ENCODE measurements at regions not wholly inside any gene's neighbourhood (a gene's known extent, or its start where the extent isn't known, plus 50 kb on each side); places are given as distances from the start of the nearest gene placed in this dataset.
A peak's percentile ranks its signal among the peaks of the same experiment; 100 is the strongest.
"Not testable (repeated sequence)": the region's sequence is repeated elsewhere in the genome, so short reads cannot be mapped to it uniquely, and the experiment has no call there.

DNA sequence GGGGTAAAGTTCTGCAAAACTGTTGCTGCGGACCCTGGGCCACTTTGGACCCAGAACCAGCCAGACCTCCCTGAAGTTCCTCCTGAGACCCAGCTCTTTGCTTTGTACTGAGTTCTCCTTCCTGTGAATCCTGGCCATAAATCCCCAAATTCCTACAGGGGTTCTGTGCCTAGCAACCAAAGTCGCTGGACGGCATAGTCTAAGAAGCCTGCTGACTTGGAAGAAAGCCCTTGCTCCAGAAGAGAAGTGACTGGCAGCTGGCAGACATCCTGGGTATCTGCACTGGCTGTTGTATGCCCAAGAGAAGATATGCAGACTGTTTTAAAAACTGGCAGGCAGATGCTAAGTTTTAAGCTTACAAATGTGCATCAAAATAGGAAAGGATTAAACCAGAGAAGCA is 99.9 kb upstream of the SLC24A4 start:
- DNase-seq, result no peak

DNA sequence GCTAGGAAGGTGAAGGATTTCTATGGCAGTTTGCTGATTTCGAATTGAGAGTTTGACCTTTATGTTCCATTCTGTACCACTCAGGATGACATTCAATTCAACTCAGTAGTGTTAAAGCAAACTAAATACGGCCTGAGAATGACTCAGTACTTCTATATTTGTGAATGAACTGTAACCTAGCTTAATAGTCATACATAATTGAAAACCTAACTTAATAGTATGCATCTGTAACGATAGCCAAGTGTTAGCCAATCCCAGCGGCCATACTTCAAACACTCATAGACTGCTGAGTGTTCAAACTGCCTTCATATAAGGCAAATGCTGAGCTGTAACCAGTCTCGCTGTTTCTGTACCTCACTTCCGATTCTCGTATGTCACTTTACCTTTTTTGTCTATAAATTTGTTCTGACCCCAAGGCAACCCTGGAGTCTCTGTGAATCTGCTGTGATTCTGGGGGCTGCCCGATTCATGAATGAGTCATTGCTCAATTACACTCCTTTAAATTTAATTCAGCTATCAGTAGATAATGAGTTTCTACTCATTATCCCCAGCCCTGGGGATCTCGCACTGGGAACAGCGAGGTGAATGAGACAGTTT is 98.5 kb upstream of the SLC24A4 start:
- DNase-seq, result peak; percentile 15

DNA sequence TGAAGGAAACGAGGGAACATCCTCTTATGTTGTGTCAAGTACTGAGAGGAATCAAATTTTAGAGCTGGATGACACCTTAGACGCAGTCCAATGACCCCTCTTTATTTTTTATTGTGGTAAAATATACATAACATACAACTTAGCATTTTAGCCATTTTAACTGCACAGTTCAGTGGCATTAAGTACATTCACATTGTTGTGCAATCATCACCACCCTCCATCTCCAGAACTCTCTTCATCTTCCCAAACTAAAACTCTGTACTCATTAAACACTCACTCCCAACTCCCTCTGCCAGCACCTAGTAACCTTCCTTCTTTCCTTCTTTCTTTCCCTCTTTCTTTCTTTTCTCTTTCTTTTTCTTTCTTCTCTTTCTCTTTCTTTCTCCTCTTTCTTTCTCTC is 97.2 kb upstream of the SLC24A4 start:
- no peak for DNase-seq

DNA sequence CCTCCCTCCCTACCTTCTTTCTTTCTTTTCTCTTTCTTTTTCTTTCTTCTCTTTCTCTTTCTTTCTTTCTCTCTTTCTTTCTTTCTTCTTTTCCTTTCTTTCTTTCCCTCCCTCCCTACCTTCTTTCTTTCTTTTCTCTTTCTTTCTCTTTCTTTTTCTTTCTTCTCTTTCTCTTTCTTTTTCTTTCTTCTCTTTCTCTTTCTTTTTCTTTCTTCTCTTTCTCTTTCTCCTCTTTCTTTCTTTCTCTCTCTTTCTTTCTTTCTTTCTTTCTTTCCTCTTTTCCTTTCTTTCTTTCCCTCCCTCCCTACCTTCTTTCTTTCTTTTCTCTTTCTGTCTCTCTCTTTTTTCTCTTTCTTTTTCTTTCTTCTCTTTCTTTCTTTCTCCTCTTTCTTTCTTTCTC is 96.8 kb upstream of the SLC24A4 start:
- not testable (repeated sequence) for DNase-seq

DNA sequence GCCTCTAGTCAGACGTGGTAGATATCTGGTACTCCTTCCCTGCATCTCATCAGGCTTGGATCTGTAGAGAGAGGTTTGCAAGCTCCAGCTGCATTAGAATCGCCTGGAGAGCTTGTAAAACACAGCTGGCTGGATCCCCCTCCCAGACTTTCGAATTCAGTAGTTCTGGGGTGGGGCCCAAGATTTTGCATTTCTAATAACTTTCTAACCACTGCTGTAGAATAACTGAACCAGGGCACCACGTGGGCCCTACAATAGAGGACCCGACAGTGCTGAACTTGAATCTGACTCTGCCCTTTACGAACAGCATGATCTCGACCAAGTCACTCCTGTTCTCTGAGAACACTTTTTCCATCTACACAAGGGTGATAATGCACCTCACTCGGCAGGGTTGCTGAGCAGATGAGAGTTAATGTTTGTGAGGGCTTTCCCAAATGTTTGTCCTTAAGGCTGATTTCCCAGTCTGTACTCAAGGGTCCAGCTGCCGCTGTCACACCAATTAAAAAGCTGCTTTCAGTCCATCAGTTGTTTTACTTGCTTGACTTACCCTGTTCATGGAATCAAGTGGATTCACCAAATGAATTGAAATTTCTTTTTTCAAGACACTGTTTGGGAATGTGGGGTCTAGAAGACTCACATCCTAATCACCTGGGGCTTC is 86.6 kb upstream of the SLC24A4 start:
- no peak for DNase-seq

DNA sequence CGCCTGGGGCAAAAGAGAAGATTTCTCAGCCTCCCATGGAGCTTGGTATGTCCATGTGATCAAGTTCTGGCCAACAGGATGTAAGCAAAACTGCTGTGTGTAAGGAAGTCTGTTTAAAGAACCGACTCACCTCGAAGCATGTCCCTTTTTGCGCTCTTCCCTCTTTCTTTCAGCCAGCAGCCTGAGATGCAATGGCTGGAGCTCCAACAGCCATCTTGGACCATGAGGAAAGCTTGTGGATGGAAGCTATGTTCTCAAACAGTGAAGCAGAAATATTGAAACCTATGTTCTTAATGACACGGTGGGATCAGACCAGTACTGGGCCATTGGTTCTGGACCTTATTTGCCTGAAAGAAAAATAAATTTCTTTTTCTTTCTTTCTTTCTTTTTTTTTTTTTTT is 82.3 kb upstream of the SLC24A4 start:
- no peak for DNase-seq

DNA sequence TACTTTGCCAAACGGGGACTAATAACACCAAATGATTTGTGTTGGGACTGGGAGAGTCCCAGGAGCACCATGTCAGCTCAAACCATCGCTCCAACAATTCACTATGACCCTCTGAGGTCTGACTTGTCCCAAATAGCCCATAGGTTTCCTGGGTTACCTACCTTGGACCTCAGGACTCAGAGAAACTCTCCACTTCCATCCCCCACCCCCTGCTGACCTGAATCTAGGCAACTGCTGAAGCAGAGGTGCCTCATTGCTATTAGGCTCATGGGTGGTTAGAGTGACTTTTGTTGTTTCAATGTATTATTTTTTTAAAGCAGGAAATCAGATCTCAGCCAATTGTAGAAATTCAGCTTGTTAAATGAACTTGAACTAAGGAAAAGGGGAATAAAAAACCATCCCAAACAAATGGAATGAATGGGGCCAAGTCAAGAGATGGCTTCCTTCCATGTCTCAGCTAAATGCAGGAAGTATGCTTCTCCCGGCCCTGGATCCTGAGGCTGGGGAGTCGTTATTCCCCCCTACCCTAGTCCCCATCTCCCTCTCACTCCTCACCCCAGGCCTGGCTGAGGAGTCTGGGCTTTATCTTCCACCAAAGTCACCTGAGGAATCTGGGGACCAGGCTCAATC is 80.9 kb upstream of the SLC24A4 start:
- DNase-seq, result no peak

DNA sequence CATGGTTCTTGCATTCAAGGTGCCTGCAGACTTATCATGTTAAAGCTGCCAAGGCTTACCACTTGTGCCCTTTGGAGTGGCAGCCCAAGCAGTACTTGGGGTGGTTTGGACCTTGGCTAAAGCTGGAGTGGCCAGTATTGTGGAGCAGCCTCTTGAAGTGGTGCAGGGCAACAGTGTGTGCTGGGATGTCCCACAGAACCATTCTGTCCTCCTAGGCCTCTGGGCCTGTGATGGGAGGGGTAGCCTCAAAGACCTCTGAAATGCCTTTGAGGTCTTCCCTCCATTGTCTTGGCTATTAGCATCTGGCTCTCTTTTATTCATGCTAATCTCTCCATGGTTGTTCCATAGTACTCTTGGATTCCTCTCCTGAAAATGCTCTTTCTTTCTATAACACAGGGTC is 78.2 kb upstream of the SLC24A4 start:
- DNase-seq, result no peak

DNA sequence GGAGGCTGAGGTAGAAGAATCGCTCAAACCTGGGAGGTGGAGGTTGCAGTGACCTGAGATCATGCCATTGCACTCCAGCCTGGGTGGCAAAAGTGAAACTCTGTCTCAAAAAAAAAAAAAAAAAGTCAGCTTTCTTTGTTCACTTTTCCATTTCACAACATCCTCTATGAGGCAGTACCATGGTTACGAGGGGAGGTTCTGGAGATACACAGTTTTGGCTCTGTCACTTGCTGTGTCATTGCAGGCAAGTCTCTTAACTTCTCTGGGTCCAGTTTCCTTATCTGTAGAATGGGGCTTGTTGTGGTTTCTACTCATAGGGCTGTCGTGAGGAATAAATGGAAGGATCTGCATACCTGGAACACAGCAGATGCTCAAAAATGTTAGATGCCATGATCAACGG is 75.6 kb upstream of the SLC24A4 start:
- no peak for DNase-seq

DNA sequence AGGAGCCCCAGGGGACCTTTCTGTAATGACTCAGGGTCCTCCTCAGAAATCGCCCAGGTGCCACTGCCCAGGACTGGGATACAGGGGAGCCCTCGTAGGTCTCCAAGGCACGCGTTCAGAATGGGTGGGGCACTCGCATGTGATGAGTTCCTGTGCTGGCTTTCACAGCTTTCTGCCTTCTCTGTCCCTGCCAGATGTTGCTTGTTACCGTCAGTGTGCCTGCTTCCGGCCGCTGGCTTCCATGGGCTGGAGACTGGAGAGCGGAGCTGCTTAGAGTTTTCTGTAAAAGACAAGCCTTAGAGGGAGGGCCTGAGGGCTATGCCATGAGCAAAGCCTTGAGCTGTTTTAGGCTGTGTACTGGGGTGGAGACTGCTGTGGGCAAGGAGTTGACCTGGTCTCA is 75.0 kb upstream of the SLC24A4 start:
- no peak for DNase-seq

DNA sequence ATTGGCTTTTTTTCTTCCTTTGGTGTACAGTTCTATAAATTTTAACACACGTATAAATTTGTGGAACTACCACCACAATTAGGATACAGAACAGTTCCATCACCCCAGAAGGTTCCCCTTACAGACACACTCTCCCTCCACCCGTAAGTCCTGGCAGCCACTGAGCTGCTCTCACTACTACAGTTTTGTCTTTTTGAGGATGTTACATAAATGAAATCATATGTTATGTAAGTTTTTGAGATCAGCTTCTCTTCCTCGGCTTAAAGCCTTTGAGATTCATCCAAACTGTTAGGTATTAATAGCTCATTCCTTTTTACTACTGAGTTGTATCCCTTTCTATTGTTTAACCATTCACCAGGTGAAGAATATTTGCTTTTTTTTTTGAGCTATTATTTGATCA is 74.3 kb upstream of the SLC24A4 start:
- DNase-seq, result no peak

DNA sequence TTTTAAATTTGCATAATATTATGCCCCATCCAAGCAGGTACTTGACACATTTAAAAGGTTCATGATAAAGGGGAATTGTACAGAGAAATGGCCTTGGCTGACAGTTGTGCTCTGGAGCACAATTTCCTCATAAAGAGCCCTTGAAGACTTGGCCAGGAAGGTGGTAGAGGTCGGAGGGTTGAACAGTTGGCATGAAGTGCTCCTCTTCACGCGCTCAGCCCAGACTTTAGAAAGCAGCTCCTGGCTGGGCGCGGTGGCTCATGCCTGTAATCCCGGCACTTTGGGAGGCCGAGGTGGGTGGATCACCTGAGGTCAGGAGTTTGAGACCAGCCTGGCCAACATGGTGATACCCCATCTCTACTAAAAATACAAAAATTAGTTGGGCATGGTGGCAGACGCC is 72.6 kb upstream of the SLC24A4 start:
- DNase-seq, result peak; percentile 93

DNA sequence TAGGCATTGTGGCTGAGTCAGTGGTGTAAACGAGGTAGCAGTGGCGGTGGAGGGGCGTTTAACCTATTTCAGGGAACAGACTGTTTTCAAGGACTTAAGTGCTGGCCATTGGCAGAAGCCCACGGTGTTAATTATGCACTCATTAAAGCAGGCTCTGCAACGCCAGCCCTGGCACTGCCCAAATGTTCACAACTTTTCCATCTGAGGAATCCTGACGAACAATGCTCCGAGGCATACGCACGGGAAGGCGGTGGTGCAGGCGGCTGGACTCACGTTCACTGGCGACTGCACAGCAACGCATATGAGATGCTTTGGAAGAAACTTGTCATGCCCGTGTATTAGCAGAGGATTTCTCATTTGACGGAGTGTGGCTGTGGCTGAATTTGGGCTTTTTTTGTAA is 70.6 kb upstream of the SLC24A4 start:
- DNase-seq, result peak; percentile 39

DNA sequence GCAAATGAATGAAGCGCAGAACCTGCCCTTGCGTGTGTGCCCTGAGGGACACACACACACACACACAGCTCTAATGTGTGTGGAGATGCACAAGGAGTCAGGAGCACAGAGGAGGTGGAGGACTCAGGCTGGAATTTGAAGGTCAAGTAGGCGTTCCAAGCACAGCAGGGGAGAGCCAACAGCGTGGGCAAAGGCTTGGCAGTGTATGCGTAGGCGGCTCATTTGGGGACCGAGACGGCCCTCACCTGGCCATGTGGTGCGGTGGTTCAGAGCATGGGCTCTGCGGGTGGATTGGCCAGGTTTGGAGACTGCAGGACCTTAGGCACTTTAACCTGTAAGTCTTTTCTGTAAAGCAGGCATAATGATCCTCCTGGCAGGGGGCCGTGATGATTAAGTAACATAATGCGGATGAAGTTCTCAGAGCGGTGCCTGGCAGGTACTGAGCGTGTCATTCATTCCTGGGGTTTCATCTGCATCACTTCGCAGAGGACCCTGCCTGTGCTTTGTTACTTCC is 69.5 kb upstream of the SLC24A4 start:
- DNase-seq, result peak; percentile 73

DNA sequence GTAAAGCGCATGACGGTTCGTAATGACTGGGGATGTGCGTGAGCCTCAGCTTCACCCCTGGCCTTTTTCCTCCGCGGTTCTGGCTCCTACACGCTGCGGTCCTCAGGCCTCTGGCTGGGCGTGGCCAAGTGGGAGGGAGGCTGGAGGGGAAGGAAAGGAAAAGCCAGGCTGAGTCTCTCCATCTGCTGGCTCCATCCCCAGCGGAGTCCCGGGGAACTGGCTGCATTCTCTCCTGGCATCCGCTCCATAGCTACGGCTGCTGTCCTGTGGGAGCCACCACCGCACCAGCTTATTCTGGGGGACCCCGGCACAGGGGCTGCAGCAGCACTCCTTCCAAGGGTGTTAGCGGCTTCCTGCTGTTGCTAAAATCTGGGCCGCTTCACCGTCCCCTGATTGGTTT is 68.2 kb upstream of the SLC24A4 start:
- DNase-seq, result no peak

DNA sequence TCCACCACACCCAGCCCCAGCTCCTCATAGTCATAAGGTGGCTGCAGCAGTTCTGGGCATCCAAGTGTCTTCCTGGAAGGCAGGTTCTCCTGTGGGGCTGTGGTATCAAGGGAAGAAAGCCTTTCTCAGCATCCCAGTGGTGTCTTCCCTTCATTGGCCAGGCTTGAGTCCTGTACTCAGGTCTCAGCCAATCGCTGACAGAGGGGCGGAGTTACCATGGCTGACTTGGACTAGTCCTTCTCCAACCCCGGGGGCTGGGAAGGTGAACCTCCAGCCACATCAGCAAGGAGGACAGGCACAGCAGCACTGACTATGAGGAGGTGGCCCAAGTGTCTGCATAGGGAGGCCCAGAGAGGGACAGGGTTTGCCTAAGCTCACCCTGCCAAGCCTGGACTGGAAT is 64.0 kb upstream of the SLC24A4 start:
- no peak for DNase-seq

DNA sequence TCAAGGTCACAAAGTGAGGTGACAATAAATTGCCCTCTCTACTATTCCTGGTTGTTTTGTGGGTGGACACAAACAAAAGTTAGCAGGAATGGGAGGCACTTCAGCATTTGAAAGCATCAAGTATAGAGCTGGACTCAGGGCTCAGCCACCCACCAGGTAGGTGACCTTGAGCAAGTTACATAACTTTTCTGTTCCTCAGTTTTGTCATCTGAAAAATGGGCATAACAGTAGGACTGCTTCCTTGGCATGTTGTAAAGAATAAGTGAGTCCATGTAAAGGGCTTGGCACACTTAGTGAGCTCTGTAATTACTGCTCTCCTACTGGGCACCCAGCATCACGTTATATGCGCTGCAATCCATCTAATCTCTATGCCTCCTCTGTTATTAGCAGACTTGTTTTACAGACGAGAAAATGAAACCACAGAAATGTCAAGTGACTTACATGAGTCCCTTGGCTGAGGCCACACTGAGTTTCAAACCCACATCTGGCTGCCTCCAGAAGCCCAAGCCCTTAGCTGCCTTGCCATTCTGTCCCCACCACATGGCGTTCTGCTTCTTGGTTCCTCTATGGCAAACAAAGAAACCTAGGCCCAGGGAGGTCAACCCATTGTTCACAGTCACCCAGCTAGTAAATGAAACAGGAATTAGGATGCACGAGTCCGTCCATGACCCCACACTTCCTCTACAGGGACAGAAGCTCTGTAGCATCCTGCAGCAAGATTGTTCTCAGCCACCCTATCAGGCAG is 63.2 kb upstream of the SLC24A4 start:
- DNase-seq, result no peak

DNA sequence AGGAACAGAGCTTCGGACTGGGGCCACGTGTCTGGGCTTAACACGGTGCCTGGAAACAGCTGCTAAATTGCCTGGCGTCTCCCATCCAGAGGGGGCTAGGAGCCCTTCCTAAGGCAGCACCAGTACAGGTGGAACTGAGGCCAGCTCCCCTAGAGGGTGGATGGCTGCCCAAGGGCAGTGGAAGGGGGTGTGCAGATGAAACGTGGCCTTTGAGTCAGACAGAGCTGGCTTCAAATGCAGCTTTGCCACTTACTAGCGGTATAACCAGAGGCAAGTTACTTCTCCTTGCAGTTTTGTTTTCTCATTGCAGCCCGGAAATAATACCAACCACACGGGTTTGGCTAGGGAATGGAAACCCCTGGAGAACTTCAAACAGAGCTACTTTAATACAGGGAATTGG is 59.3 kb upstream of the SLC24A4 start:
- no peak for DNase-seq

DNA sequence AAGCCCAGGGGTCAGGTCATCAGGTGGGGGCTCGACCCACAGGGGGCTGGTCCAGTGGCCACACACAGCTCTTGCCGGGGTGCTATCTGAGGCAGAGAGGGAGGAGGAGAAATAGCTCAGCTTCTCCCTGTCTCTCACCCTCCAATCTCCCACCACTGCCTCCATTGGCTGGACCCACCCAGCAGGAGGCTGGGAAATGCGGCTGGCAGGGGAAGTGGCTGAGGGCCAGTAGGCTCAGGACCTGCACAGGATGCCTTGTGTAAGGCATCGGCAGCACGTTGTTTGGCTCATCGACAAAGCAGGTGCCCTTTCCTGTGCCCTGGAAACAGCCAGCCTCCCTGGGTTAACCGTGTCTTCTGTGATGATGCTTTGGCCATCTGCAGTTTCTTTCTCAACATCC is 58.8 kb upstream of the SLC24A4 start:
- no peak for DNase-seq

DNA sequence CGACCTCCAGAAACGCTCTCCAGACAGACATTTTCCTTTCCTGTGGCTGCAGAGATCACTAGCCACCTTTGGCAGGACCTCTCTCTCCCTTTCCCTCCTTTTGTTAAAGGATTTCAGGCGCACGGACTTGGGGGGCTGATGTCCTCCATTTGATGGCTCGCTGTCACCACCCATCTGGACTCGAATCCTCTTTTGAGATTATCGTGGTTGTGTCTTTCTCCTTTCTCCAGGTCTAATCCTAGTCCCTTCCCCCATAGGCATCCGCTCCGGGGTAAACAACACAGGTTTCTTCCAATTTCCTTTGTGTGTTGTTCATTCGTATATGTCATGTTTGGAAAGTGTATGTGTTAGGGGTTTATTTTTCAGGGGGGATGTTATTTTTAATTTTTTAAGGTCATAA is 56.7 kb upstream of the SLC24A4 start:
- no peak for DNase-seq

Measured in DMS79 treated with DMSO at 0.1 percent for 48 hours (cell line).